ENCODE measurements at regions not wholly inside any gene's neighbourhood (a gene's known extent, or its start where the extent isn't known, plus 50 kb on each side); places are given as distances from the start of the nearest gene placed in this dataset.
A peak's percentile ranks its signal among the peaks of the same experiment; 100 is the strongest.

DNA sequence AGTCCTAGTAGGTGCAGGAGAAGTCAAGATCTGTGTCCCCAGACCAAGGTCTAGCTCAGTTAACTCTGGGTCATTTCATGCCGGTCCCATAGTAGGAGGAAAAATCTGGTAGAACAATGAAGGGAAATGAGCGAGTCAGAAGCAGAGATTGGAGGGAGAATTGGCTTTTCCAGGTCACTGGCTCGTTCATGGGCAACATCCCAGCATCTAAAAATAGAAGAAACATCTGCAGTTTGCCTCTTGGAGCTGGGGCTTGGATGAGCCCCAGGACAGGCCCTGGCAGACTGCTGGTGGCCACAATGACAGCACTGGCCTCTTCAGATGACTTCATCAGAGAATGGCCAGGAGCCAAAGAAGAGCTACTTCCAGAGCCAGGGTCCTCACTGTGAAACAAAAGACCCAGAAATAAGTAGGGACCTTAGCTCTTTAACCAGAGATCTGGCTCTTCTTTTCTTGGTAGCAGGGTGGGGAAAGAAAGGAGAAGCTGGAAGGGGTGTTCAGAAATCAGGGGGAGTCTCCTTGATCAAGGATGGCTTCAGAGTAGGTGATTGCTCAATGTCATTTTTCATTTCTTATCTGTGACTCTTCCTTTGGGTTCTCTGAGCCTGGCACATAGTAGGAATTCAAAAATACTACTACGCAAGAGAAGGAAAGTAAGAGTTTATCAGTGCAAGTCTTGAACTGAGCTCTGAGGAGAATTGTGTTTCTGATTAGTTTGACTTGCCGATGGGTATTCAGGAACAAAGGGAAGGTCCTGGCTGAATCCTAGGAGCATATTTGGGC lies 102.6 kb downstream of the TMPRSS5 start:
- Histone ChIP-seq H3K4me1 (no peaks in the 10 kb centered on the region), H3K27ac (no peak overlapping the region), H3K36me3 (no peaks in the 10 kb centered on the region), H3K9me3 (peaks cover 0 to 14% (median 0%) of the 10 kb centered on the region in 4 donors), H3K27me3 (no peaks in the 10 kb centered on the region), H3K4me3 (no peak overlapping the region)
- 53 to 63% methylated on average over 5 of the region's 5 CpGs for WGBS, 2 donors
- ATAC-seq (ENCODE audit: low FRiP score in 2 of 2), result peak in 1 of 2 donors; percentile 52
- DNase-seq, result no peak
- TF ChIP-seq EP300 (IDR thresholded peaks at IDR 0.05) (no peak), POLR2A (IDR thresholded peaks at IDR 0.05) (no peak), POLR2AphosphoS5 (IDR thresholded peaks at IDR 0.05) (no peak)
- TF ChIP-seq, protein P1, sequence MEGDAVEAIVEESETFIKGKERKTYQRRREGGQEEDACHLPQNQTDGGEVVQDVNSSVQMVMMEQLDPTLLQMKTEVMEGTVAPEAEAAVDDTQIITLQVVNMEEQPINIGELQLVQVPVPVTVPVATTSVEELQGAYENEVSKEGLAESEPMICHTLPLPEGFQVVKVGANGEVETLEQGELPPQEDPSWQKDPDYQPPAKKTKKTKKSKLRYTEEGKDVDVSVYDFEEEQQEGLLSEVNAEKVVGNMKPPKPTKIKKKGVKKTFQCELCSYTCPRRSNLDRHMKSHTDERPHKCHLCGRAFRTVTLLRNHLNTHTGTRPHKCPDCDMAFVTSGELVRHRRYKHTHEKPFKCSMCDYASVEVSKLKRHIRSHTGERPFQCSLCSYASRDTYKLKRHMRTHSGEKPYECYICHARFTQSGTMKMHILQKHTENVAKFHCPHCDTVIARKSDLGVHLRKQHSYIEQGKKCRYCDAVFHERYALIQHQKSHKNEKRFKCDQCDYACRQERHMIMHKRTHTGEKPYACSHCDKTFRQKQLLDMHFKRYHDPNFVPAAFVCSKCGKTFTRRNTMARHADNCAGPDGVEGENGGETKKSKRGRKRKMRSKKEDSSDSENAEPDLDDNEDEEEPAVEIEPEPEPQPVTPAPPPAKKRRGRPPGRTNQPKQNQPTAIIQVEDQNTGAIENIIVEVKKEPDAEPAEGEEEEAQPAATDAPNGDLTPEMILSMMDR (IDR thresholded peaks at IDR 0.05), result no peak

DNA sequence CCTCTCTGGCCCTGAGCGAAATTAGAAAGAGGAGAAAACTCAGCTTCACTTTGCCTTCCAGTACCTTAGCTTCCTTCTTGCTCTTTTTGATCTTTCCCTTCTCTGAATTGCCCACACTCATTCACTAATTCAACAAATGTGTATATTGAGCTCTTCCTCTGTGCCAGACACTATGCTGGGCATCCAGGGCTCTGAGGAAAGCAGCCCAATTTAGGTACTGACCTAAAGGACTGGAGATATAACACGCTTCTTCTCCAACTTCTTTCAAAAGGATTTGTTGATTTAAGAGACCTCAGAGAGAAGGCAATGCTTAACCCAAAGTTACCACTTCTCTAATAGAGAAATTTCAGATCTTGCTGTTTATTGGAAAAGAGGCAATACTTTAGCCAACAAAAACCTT lies 103.6 kb downstream of the TMPRSS5 start:
- H3K4me1 ChIP-seq, result no peaks in the 10 kb centered on the region
- no peak overlapping the region for H3K4me3 ChIP-seq
- no peaks in the 10 kb centered on the region for H3K27me3 ChIP-seq
- ATAC-seq (ENCODE audit: low FRiP score in 2 of 2) (no peak), DNase-seq (no peak)
- TF ChIP-seq, protein P1 (IDR thresholded peaks at IDR 0.05), result no peak
- TF ChIP-seq POLR2A (IDR thresholded peaks at IDR 0.05) (no peak), EP300 (IDR thresholded peaks at IDR 0.05) (no peak), POLR2AphosphoS5 (IDR thresholded peaks at IDR 0.05) (no peak)
- WGBS, 2 donors, result 65 to 86% methylated on average over 2 of the region's 2 CpGs
- H3K9me3 ChIP-seq, result peaks cover 0 to 14% (median 0%) of the 10 kb centered on the region in 4 donors
- H3K27ac ChIP-seq, result no peak overlapping the region
- H3K36me3 ChIP-seq, result no peaks in the 10 kb centered on the region

DNA sequence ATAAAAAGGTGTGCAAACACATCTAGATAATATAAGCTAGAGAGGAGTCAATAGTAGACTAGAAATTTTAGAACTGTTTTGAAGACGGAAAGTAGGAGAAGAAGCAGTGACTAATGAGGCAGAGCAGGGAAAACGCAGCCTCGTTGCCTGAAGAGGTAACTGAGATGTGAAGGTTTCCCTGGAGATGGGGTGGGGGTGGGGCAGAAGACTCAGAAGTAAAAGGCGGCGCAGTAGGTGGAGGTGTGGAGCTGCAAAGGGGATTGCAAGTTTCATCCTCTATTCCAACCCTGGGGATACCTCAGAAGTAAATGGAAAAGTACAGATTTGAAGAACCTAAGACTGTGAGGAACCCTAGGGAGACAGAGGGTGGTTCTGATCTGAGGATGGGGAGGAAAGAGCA lies 109.5 kb downstream of the TMPRSS5 start:
- no peaks in the 10 kb centered on the region for H3K27me3 ChIP-seq
- H3K36me3 ChIP-seq, result no peaks in the 10 kb centered on the region
- WGBS, 2 donors, result 66 to 71% methylated on average over 5 of the region's 5 CpGs
- TF ChIP-seq POLR2AphosphoS5 (IDR thresholded peaks at IDR 0.05), result no peak
- no peak for TF ChIP-seq EP300 (IDR thresholded peaks at IDR 0.05)
- TF ChIP-seq POLR2A (IDR thresholded peaks at IDR 0.05), result no peak
- TF ChIP-seq, protein P1 (IDR thresholded peaks at IDR 0.05), result no peak
- no peak overlapping the region for H3K27ac ChIP-seq
- DNase-seq (no peak), ATAC-seq (ENCODE audit: low FRiP score in 2 of 2) (no peak)
- no peak overlapping the region for H3K4me3 ChIP-seq
- no peaks in the 10 kb centered on the region for H3K9me3 ChIP-seq
- no peaks in the 10 kb centered on the region for H3K4me1 ChIP-seq

DNA sequence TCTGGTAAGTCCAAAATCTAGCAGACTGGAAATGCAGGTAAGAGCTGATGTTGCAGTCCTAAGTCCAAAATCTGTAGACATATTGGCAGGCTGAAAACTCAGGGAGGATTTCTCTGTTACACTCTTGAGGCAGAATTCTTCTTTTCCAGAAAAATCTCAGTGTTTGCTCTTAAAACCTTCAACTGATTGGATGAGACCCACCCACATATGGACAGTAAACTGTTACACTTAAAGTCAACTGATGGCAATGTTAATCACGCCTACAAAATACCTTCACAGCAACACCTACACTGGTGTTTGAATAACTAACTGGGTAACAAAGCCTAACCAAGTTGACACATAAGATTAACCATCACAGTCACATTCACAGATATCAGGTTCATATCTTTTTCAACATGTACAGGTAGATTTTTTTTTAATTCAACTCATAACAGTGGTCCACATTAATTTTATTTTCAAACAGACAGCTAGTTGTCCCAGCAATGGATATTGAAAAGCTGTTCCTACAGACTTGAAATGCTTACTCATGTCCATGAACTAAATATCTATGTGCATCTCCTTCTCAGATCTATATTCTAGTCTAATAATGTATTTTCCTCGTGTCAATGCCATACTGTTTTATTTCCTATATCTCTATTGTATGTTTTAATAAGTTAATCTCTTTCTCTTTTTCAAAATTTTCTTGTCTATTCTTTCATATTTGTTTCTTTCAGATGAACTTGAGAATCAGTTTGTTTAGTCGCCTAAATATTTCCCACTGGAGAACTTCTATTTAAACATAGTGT lies 110.1 kb downstream of the TMPRSS5 start:
- Histone ChIP-seq H3K27me3 (no peaks in the 10 kb centered on the region), H3K9me3 (no peaks in the 10 kb centered on the region), H3K4me1 (no peaks in the 10 kb centered on the region), H3K36me3 (no peaks in the 10 kb centered on the region), H3K4me3 (no peak overlapping the region), H3K27ac (no peak overlapping the region)
- ATAC-seq (ENCODE audit: low FRiP score in 2 of 2) (no peak), DNase-seq (no peak)
- WGBS, 2 donors, result 86% methylated on average over 3 of the region's 3 CpGs
- TF ChIP-seq POLR2AphosphoS5 (IDR thresholded peaks at IDR 0.05), result no peak
- no peak for TF ChIP-seq EP300 (IDR thresholded peaks at IDR 0.05)

DNA sequence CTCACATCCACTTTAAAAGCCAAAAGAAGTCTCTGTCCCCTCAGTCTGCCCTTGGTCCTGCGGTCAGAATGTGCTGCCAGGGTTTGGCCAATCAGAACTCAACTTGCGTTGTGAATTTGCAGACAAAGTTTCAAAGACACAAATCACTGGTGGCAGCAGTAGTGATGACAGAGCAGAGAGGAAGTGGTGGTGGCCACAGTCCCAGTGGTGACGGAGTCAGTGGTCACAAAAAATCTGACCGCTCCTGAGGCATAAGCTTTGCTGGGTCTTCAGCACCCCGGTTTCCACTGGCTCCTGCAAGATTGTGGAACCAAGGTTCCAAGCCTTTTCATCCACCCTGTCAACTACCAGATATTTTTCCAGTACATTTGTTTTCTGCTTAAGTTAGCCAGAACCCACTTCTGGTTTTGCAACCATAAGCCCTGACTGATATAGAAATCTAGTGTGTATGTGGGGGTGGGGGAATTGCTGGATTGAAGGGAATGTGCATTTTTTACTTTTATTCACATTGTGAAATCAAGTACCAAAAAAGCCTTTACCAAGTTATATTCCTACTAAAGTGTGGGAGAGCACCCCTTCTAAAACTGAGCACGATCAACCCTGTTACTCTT lies 112.3 kb downstream of the TMPRSS5 start:
- DNase-seq, result no peak
- no peak overlapping the region for H3K4me3 ChIP-seq
- no peak overlapping the region for H3K27ac ChIP-seq
- H3K4me1 ChIP-seq, result no peaks in the 10 kb centered on the region
- H3K9me3 ChIP-seq, result no peaks in the 10 kb centered on the region
- ATAC-seq (ENCODE audit: low FRiP score in 2 of 2), result peak in 1 of 2 donors; percentile 69
- H3K27me3 ChIP-seq, result no peaks in the 10 kb centered on the region
- 45 to 60% methylated on average over 6 of the region's 6 CpGs for WGBS, 2 donors
- TF ChIP-seq EP300 (IDR thresholded peaks at IDR 0.05) (no peak), POLR2AphosphoS5 (IDR thresholded peaks at IDR 0.05) (no peak), POLR2A (IDR thresholded peaks at IDR 0.05) (no peak)
- TF ChIP-seq, protein P1 (IDR thresholded peaks at IDR 0.05), result no peak
- H3K36me3 ChIP-seq, result no peaks in the 10 kb centered on the region

Data from upper lobe of left lung (tissue), 6 donors.